Coronary artery (tissue), 2 donors: ENCODE measurements at regions not wholly inside any gene's neighbourhood (a gene's known extent, or its start where the extent isn't known, plus 50 kb on each side); places are given as distances from the start of the nearest gene placed in this dataset.

Experiments
- DNase-seq: peaks from one replicate; pipeline ENCODE4 v3.0.0-alpha.2; 2017; ENCODE audit warnings: low spot score
- H3K27ac ChIP-seq, 2 donors: fragments of 200-600 bp; sonication (generic); one replicate each; pipeline ENCODE4 v1.5.1; 2016 to 2019
- H3K4me3 ChIP-seq: fragments of 200-600 bp; sonication (generic); 2 replicates; pipeline ENCODE4 v1.5.1; 2016; ENCODE audit warnings: mild to moderate bottlenecking, moderate library complexity
- CTCF ChIP-seq: fragments of 200-600 bp; sonication (generic); IDR thresholded peaks from one replicate; pipeline ENCODE4 v1.5.1; 2019; ENCODE audit warnings: antibody characterized with exemption

GRCh38 chr9:113741886-113742854 is 133.9 kb upstream of the ZNF618 start:
- H3K4me3 ChIP-seq, result no peak overlapping the region
- no peak for TF ChIP-seq CTCF
- no peak overlapping the region for H3K27ac ChIP-seq
- no peak for DNase-seq

- TF ChIP-seq CTCF, result no peak
- no peak for DNase-seq
- no peak overlapping the region for H3K4me3 ChIP-seq
- no peak overlapping the region for H3K27ac ChIP-seq
Observed at GRCh38 chr9:113742878-113743277, 133.2 kb upstream of the ZNF618 start.

GRCh38 chr9:113746486-113746885 is 129.6 kb upstream of the ZNF618 start:
- TF ChIP-seq CTCF, result no peak
- H3K27ac ChIP-seq, result no peak overlapping the region
- DNase-seq, result no peak
- H3K4me3 ChIP-seq, result no peak overlapping the region

- TF ChIP-seq CTCF, result no peak
- Histone ChIP-seq H3K27ac (no peak overlapping the region), H3K4me3 (no peak overlapping the region)
- DNase-seq, result no peak
Observed at GRCh38 chr9:113748135-113748534, 128.0 kb upstream of the ZNF618 start.

GRCh38 chr9:113753398-113754119 is 122.5 kb upstream of the ZNF618 start:
- DNase-seq, result no peak
- Histone ChIP-seq H3K27ac (no peak overlapping the region), H3K4me3 (no peak overlapping the region)
- no peak for TF ChIP-seq CTCF

- DNase-seq, result no peak
- Histone ChIP-seq H3K27ac (no peak overlapping the region), H3K4me3 (no peak overlapping the region)
- TF ChIP-seq CTCF, result no peak
Observed at GRCh38 chr9:113754739-113755138, 121.4 kb upstream of the ZNF618 start.
